DMS153 treated with DMSO at 0.1 percent for 48 hours (cell line): ENCODE measurements at regions not wholly inside any gene's neighbourhood (a gene's known extent, or its start where the extent isn't known, plus 50 kb on each side); places are given as distances from the start of the nearest gene placed in this dataset.

Experiments
- DNase-seq: peaks from one replicate; lab custom pipeline; 2025; ENCODE audit not compliant: unreplicated experiment; lab: John Stamatoyannopoulos, UW

GRCh38 chr1:30275926-30276764 is 447.2 kb downstream of the MATN1 start:
- no peak for DNase-seq

DNA sequence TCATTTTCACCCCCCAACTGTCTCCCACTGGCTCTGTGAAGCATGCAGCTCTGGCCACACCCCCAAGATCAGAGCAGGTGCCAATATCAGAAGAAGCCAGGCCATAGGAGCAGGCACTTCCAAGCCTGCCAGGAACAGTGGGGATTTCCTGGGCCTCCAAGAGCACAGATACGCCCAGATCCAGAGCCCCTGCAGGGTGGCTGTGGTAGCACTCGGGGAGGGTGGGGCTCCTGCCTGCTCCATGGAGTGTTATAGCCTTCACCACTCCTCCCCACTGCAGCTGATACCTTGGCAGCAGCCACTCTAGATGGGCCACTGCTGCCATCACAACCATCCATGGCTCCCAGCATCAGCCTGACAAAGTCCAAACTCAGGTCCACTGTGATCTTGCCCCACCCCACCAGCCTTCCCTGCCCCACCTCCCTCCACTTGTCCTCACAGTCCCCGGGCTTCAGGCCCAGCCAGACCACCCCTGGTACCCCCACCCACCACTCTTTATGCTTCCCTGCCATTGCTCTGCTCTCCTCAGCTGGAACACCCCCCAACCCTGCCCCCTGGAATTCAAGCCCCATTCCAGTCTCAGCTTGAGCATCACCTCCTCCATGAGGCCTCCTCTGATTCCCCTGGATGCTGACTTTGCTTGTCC is 448.3 kb downstream of the MATN1 start:
- no peak for DNase-seq

DNA sequence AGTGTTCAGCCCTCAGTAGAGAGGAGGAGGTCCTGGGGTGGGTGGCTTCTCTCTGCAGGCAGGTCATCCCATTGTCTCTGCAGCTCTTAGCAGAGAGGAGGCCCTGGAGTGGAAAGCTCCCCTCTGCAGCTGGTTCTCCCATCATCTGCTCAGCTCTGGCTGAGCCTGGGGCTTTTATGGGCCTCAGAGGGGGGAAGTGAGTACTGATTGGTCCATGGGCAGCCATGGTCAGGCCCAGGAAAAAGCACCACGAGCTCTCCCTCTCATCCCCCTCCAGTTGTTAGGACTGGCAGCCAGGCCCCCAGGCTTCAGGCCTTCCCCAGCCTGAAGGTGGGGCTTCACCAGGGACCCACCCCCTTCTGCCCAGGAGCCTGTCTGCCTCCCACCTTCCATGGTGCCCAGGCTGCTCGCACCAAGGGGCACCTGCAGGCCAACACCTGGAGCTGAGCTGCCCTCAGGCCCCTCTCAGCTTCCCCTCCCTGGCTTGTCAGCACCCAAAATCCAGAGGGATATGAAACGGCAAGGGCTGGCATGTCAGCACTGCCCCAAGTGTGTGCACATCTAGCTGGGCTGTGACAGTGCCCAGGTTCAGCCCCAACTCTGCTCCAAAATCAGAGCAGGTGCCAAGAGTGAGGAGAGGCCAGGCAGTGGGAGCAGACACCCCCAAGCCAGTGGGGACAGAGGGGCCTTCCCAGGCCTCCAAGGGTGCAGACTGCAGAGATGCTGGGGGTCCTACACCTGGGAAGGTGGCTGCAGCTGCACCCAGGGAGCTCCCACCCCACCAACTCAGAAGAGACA is 449.0 kb downstream of the MATN1 start:
- DNase-seq, result no peak

DNA sequence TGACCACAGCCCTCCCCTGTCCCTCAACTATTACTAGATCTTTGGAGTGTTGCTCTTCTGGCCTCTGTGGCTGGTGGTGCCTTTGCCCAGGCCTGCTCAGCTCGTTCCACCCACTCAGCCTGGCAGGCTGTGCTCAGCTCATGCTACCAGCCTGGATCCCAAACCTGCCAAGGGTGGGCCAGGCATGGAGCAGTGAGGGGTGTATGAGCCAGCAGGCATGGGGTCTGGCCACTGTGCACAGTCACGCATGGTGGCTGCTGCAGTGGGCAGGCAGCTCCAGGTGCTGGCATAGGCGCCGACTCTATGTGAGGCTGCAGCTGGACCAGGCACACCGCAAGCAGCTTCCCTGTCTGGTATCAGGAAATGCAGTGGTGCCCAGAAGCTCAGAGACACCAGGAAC is 449.9 kb downstream of the MATN1 start:
- DNase-seq, result no peak

DNA sequence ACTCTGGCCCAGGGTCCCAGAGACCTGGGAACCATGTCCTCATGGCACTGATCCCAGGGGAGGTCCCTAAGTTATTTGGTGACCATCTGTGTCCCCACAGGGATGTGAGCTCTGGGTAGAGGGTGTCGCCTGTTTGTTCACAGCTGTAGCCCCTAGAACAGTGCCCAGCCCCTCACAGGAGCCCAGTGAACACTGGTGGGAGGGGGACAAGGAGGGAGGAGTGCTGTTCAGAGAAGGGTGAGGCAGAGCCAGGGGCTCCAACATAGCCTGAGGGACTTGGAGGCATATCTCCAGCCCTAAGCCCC is 450.4 kb downstream of the MATN1 start:
- DNase-seq, result no peak

- DNase-seq, result no peak
Measured at GRCh38 chr1:30272277-30273020, 450.9 kb downstream of the MATN1 start.

DNA sequence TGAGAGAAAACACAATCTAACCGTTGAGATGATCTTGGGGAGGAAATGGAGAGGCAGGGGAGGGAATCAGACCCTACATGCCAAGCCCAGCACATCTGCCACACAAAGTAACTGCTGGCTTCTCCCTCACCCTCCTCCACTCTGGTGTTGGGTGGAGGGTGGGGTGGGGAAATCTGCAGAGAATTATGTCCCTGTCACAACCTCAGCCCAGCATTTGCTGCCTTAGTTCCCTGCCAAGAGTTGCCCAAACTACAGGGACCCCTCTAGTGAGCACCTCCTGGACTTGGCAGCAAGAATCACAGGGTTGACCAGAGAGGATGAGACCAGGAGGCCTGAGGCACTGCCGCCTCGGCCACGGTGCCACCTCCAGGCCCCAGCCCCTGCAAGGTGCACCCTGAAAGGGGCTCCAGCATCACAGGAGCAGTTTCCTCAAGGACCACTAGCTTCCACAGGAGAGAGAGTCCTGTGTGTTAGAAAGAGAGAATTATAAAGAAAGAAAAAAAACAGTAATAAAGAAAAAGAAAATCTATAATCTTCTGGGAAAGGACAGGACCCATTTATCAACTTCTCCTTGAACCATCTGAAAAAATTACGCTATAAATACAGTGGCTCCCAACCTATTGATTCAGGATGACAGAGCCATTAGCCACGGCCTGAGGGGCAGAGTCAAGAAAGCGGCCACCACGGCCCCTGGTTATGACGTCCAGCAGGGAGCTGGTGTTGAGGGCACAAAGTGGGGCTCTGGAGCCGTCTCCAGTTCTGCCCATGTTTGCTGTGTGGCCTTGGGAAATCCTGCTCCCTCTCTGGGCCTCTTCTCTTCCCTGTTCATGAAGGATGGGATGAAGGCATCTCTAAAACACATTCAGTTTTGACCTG is 451.7 kb downstream of the MATN1 start:
- DNase-seq, result no peak

DNA sequence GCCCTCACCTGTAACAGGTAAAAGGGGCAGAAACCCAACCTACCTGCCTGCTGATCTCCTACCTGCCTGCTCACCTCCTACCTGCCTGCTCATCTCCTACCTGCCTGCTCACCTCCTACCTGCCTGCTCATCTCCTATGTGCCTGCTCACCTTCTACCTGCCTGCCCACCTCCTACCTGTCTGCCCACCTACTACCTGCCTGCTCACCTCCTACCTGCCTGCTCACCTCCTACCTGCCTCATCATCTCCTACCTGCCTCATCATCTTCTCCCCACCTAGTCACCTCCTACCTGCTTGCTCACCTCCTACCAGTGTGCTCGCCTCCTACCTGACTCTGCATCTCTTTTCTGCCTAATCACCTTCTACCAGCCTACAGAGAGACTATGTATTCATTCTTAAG is 452.9 kb downstream of the MATN1 start:
- DNase-seq, result no peak

- DNase-seq, result no peak
Measured at GRCh38 chr1:30268923-30269666, 454.3 kb downstream of the MATN1 start.

GRCh38 chr1:30267856-30268255 is 455.5 kb downstream of the MATN1 start:
- no peak for DNase-seq

- no peak for DNase-seq
Measured at GRCh38 chr1:30267046-30267445, 456.3 kb downstream of the MATN1 start.

- no peak for DNase-seq
Measured at GRCh38 chr1:30265127-30266070, 458.0 kb downstream of the MATN1 start.

- no peak for DNase-seq
Measured at GRCh38 chr1:30264672-30265025, 458.7 kb downstream of the MATN1 start.

- no peak for DNase-seq
Measured at GRCh38 chr1:30263888-30264671, 459.3 kb downstream of the MATN1 start.

GRCh38 chr1:30263405-30263804 is 460.0 kb downstream of the MATN1 start:
- no peak for DNase-seq

GRCh38 chr1:30262158-30262557 is 461.2 kb downstream of the MATN1 start:
- DNase-seq, result no peak

DNA sequence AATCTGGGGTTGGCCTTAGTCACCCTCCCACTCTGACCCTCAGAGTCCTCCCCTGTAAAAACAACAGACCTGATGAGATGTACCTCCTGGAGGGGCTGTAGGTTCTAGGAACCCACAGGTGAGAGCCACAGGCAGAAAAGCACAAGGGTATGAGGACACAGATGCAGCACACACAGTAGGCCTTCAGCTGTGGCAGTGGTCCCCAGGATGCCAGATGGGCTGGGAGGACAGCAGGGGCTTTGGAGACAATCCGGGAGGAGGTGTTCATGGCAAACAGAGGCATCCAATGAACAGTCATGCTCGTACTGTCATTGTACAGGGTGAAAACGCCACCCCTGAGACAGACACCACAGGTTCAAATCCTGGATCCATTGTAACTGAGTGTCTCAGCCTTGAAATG is 463.1 kb downstream of the MATN1 start:
- no peak for DNase-seq

GRCh38 chr1:30259631-30260030 is 463.8 kb downstream of the MATN1 start:
- DNase-seq, result no peak
